ENCODE measurements at regions not wholly inside any gene's neighbourhood (a gene's known extent, or its start where the extent isn't known, plus 50 kb on each side); places are given as distances from the start of the nearest gene placed in this dataset.

DNA sequence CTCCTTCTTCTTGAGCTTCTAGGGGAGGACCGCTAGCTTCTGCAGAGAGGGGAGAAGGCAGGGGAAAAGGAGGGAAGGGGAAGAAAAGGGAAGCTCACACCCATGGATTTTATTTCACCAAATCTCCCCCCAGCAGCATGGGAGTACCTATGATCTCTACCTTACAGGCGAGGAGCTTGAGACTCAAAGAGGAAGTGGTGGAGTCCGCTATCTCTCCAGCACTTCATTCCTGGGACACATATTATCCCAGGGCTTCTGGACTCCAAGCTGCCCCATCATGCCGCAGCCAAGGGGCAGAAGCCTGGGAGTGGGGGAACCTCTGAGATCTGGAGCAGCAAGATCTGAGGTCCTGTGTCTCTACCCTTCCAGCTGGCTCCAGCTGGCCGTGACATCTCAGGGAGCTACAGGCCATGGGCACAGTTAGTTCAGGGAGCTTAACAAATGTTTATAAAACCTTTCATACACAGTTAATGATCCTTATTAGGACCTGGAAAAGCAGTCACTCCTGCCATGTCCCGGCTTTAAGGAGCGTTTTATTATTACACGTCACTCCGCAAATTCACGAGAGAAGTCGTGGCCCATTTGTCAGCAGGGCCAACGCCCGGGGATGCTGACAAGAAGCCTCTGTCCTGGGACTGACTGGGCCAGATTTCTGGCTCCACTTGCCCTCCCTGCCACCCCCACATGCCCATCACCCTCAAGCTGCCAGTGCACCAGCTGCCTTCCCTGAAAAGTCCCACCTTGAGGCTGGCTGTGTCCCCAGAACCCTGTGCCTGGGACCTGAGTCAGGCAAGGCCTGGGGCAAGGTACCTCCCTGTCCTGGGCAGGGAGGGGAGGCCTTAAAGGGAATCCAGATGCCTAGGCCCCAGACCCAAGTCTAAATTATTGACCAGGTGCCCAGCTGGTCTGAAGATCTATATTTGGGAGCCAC is 132.1 kb upstream of the ZMIZ1 start:
- DNase-seq = no peak

- DNase-seq = no peak
Observed at GRCh38 chr10:78937393-78937792, 131.4 kb upstream of the ZMIZ1 start.

DNA sequence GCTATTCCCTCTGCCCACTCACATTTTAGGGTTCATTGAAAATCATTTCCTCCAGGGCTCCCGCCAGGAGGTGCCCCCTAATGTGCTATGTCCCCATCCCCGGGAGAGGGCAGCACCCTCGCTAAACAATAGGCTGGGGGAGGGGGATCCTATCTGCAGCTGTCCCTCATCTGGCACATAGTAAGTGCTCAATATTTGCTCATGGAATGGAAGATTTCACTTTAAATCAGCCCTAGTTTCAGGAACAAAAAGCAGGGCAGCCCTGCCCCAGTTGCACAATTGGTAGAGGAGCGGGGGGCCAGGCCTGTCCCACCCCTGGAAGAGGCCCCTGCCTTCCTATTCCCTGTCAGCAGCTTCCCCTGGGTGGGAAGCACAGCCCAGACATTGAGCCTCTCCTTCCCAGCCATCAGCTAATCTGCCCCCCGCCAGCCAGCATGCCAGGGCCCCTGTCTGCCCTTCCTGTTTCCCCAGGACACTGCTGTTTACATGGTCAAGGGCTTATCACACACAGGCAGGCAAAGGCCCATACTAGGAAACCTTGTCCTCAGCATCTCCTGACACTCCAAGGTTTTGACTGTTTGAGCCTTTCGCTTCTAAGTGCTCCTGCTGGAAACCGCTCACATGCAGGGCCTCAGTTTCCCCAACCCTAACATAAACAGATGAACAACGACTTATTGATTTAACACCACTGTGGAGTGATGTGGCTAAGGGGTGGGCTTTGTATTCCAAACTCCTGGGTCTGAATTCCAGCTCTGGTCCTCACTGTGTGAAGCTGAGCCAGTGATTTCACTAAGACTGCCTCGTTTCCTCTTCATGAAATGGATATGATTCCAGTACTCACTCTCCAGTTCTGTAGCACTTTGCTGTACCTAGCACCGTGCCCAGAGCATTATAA is 130.7 kb upstream of the ZMIZ1 start:
- DNase-seq = peak in 1 of 6 experiments; percentile 13

- DNase-seq = no peak
Observed at GRCh38 chr10:78938695-78939672, 129.8 kb upstream of the ZMIZ1 start.

- DNase-seq = no peak
Observed at GRCh38 chr10:78942091-78942501, 126.7 kb upstream of the ZMIZ1 start.

DNA sequence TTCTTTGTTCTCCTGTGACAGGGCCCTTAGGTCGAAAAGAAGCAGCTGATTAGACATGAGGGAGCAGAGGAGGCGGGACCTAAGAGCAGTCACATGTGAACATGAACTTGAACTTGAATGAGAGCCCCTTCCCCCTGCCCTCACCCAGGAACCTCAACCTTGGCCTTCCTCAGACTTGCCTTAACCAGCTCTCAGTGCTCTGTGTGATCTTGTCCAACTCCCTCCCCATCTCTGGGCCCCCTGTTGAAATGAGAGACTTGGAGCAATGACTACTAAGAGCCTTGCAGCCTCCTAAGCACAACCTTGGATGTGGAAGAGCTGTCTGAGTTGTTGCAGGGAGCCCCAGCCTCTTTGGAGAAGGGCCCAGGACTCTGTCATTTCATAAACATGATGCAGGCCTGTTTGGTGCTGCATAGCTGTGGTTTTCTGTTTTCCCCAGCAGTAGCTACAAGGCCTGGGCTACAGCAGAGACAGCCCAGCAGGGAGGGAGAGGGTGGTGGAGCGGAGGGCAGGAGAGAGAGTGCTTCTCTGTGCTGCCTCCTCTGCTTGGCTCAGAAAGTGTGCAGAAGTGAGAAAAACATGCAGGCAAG is 123.9 kb upstream of the ZMIZ1 start:
- peak in 2 of 6 experiments; percentile 17 to 49 for DNase-seq

- DNase-seq = no peak
Observed at GRCh38 chr10:78945838-78946237, 122.9 kb upstream of the ZMIZ1 start.

DNA sequence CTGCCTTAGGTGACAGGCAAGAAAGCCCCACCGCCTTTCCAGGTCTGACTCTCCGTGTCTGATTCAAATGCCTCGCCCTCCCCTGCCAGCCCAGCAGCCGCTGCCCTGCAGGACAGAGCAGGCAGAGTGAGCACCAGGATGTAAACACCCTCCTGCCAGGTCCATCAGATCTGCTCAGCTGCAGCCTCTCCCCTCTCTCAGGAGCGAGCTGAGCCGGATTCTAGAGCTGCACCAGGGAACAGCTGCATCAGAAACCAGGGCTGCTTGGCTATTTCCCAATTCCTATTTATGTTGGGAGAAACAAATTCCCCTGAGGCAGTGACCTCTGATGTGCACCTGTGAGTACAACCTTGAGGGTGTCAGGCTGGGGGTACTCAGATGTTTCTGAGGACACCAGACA is 121.5 kb upstream of the ZMIZ1 start:
- DNase-seq = no peak

- no peak for DNase-seq
Observed at GRCh38 chr10:78947733-78948132, 121.0 kb upstream of the ZMIZ1 start.

GRCh38 chr10:78948621-78949030 is 120.1 kb upstream of the ZMIZ1 start:
- DNase-seq = no peak

- DNase-seq = no peak
Observed at GRCh38 chr10:78950656-78951587, 117.8 kb upstream of the ZMIZ1 start.

DNA sequence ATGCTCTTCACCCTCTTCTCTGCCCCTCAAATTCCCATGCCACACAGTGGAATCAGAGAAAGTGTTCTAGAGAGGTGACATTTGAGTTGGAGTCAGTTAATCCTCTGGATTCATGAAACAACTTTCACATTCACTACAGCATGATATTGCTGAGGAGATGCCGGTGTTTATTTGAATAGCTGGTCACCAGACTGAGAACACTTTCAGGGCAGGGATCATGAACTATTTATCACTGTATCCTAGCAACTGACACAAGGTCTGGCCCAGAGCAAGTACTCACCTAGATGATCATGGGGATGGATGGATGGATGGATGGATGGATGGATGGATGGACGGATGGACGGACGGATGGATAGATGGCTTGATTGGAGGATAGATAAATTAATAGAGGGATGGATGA is 116.7 kb upstream of the ZMIZ1 start:
- DNase-seq = no peak

DNA sequence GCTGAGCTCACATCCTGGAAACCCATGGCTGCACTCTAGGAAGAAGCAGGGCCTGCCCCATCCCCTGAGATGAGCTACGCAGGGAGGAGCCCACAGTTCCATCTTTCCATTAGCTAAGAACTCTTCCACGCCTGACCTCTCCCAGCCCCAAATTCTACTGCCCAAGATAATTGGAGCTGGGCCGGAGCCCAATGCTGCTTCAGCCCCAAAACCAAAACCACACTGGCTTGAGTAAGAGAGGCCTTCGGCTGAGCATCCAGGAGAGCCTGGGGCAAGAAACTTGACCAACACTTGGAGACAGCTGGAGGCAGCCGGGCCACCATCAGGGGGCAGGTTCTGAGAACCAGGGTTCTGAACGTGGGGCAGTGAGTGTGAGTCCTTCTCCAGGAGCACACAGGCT is 116.1 kb upstream of the ZMIZ1 start:
- DNase-seq = no peak

DNA sequence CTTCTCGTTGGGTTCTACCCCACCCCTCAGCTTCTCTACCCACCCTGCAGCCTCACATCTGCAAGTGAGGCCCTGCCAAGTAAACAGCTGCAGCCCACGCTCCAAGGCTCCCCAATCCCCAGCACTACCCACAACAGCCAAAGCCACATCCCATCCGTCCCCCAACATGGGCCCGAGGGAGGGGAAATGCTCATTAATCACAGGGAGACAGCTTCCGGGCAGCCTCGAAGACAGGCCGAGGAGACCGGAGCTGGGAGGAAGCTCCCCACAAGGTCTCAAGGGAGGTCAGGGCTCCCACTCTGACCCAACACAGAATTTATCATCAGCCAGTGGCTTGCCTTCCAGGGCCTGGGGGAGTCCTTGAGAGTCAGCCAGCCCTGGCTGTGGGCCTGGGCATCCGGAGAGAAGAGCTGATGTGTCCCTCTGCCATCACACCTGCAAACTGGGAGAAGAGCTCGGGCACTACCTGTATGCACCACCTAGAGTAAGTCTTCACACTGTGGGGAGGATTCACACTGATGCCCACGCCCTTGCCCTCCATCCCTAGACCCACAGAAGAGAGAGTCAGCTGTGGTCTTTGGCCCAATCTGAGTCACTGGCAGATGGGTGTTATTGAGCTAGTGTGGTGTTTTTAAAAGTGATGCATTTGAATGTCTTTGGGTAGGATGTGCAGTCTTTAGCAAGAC is 115.5 kb upstream of the ZMIZ1 start:
- no peak for DNase-seq

GRCh38 chr10:78953799-78954297 is 114.9 kb upstream of the ZMIZ1 start:
- DNase-seq = no peak

- no peak for DNase-seq
Observed at GRCh38 chr10:78954689-78955088, 114.1 kb upstream of the ZMIZ1 start.

DNA sequence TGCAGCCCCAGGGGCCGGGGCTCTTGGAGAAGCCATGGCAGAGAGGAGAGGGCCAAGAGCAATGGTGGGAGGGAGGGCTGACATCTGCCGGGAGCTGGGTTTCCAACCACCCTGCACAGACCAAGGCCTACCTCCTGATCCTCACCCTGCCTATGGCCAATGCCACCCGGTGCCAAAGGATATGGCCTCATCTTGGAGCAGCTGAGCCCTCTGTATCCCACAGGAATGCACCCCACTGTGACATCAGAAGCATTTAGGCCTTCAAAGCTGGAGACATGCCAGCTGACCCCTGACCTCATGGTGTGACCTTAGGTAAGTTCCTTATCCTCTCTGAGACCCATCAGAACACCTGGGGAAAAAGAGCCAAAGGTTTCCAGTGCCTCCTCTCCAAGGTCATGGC is 113.6 kb upstream of the ZMIZ1 start:
- no peak for DNase-seq

- DNase-seq = no peak
Observed at GRCh38 chr10:78956391-78956790, 112.4 kb upstream of the ZMIZ1 start.

DNA sequence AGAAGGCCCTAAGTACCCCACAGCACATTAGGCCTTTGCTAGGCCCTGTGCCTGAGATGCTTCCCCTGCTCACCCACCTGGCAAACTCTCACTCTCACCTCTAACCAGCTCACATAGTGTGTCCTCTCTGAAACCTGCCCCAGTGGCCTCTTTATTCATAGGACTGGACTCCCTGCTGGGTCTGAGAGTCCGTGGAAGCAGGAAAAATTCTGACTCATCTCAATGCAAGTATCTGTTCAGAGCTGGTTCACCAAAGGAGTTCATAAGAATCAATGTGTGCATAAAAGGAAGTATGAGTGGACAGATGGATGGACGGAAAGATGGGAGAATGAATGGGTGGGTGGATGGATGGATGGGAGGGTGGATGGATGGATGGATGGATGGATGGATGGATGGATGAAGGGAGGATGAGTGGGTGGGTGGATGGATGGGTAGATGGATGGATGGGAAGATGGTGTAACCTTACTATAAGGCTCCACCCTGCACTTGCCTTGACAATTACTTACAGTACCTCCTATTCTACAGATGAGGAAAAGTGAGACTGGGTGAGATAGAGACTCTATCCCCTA is 111.2 kb upstream of the ZMIZ1 start:
- DNase-seq = no peak
